ENCODE measurements at regions not wholly inside any gene's neighbourhood (a gene's known extent, or its start where the extent isn't known, plus 50 kb on each side); places are given as distances from the start of the nearest gene placed in this dataset.

DNA sequence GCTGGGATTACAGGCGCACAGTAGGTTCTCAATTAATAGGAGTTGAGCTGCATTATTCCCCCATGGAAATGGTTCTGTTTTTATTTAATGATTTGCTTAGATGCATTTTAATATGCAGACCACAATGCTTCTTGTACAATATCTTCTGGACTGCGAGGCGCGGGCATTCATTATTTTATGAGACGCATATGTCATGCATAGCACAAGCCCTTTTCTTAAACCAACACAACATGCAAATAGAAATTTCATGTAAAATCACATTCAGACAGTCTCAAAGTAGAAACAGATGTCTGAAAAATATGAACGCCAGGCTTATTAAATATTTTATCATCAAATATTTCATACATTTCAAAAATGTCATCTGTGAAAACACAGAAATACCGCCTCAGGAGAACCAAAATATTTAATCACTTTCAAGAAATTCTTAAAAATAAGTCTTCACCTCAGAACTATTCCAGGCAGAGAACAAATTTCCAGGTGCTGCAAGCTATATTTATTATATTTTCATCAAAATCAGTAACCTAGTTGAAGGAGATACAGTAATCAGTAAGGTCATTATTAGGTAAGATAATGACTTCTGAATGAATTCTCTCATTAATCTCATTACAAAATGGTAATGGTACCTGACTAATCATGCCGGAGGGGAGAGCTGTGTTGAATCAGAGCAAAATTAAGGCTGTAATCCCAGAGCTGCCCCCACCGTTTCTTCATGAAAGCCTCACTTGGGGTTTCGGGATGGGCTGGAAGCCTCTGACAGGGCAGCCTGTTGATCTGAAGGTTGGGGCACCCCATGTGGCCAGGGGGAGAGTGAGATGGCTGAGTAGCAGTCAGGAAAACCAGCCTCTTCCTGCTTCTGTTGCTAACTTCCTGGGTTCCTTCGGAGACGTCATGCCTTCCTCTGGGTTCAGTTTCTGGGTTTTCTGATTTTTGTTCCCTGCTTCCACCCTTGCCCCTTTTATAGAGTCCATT lies 133.9 kb upstream of the ZNF618 start:
- no peak overlapping the region for H3K4me3 ChIP-seq (ENCODE audit: low read depth, low read length)
- DNase-seq (ENCODE audit: low read depth) = no peak
- TF ChIP-seq, protein P1, sequence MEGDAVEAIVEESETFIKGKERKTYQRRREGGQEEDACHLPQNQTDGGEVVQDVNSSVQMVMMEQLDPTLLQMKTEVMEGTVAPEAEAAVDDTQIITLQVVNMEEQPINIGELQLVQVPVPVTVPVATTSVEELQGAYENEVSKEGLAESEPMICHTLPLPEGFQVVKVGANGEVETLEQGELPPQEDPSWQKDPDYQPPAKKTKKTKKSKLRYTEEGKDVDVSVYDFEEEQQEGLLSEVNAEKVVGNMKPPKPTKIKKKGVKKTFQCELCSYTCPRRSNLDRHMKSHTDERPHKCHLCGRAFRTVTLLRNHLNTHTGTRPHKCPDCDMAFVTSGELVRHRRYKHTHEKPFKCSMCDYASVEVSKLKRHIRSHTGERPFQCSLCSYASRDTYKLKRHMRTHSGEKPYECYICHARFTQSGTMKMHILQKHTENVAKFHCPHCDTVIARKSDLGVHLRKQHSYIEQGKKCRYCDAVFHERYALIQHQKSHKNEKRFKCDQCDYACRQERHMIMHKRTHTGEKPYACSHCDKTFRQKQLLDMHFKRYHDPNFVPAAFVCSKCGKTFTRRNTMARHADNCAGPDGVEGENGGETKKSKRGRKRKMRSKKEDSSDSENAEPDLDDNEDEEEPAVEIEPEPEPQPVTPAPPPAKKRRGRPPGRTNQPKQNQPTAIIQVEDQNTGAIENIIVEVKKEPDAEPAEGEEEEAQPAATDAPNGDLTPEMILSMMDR (IDR thresholded peaks at IDR 0.05; ENCODE audit: insufficient read depth, low read depth, low read length, missing control alignments) = no peak

DNA sequence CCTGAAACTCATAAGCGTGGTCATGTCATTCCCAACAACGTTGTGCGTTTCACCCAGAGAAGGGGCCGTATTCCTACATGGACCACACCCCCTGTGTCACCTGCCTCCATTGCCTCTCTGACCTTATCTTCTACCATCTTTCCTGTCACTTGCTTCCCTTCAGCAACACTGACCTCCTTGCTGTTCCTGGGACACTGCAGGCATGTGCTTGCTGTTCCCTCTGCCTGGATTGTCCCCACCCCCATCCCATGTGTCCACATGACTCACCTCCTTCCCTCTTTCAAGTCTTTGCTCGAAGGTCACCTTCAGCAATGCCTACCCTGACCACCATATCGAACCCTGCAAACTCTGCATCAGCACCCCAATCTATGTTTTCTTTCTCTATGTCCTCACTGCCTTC lies 133.2 kb upstream of the ZNF618 start:
- DNase-seq (ENCODE audit: low read depth) = no peak
- TF ChIP-seq, protein P1 (IDR thresholded peaks at IDR 0.05; ENCODE audit: insufficient read depth, low read depth, low read length, missing control alignments) = no peak
- H3K4me3 ChIP-seq (ENCODE audit: low read depth, low read length) = no peak overlapping the region

DNA sequence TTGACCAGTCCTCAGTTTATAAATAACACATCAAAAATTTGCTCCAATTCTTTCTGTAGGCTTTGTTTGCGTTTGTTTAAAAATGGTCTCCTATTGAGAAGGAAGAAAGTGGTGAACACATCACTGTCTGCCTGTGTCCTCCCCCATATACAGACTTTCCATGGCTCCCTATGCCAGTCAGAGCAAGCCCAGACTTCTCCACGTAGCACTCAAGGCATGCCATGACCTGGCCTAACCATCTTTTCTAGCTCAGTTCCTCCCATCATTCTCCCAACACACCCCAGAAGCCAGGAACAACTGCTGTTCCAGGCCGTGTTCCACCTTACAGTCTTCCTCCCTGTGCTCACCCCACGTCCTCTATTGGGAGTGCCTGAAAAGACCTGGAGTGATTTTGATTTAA lies 129.6 kb upstream of the ZNF618 start:
- TF ChIP-seq, protein P1 (IDR thresholded peaks at IDR 0.05; ENCODE audit: insufficient read depth, low read depth, low read length, missing control alignments) = no peak
- no peak overlapping the region for H3K4me3 ChIP-seq (ENCODE audit: low read depth, low read length)
- no peak for DNase-seq (ENCODE audit: low read depth)

DNA sequence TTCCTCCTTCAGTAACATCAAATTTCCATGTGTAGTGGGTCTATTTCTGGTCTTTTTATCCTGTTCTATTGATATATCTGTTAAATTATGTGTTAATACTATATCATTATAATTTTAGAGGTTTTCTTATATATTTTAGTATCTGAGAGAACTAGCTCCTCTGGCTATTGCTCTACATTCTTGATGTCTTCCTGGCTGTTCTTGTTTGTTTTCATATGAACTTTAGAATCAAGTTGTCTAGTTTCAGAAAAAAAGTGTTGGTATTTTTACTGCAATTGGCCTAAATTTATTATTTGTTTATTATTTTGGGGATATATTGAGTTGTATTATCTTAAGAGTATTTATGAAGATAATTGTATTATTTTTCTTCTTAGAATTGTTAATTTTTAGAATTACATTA lies 128.0 kb upstream of the ZNF618 start:
- TF ChIP-seq, protein P1 (IDR thresholded peaks at IDR 0.05; ENCODE audit: insufficient read depth, low read depth, low read length, missing control alignments) = no peak
- no peak overlapping the region for H3K4me3 ChIP-seq (ENCODE audit: low read depth, low read length)
- no peak for DNase-seq (ENCODE audit: low read depth)

DNA sequence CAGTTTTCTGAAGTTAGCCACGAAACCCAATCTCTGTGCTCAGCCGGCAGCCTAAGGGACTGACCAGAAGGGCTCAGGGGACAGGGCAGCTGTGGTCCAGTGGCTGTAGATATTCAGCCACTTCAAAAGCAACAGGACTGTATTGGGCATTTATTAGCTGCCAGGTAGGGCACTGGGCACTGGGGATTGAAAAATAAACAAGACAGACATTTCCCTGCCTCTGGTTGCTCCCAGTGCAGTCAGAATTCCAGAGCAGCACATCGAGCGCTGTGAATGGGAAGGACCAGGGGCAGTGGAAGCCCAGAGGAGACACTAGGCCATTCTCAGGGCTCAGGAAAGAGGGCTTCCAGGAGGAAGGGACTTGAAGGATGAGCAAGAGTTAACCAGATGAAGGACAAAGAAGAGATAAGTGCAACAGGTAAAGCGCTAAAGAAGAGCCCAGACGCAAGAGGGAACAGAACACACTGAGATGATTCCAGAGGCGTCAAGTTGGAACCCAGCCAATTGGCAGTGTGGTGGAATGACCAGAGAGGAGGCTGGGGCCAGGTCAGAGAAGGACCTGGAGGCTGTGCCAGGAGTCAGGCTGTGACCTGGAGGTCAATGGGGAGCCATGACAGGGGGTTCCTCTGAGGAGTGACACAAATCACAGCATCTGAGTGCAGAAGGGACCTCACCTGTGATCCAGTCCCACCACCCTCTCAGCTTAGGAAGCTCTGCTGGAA lies 122.5 kb upstream of the ZNF618 start:
- DNase-seq (ENCODE audit: low read depth) = no peak
- TF ChIP-seq, protein P1 (IDR thresholded peaks at IDR 0.05; ENCODE audit: insufficient read depth, low read depth, low read length, missing control alignments) = no peak
- no peak overlapping the region for H3K4me3 ChIP-seq (ENCODE audit: low read depth, low read length)

DNA sequence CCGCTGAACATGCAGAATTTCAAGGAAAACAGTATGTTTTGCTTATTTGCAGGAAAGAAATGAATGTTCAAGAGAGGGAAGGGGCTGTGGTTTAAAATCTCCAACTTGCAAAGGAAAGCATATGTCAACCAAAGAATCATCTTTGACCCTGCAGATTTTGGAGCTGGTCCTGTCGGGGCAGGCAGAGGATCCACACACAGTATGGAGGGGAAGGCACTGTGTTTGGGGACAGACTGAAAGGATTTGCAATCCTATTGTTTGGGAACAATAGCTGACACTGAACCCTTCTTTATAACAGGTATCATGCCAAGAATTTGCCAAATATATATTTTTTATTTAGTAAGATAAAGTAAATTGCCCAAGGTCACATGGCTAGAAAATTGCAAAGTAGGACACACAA lies 121.4 kb upstream of the ZNF618 start:
- DNase-seq (ENCODE audit: low read depth) = no peak
- TF ChIP-seq, protein P1 (IDR thresholded peaks at IDR 0.05; ENCODE audit: insufficient read depth, low read depth, low read length, missing control alignments) = no peak
- no peak overlapping the region for H3K4me3 ChIP-seq (ENCODE audit: low read depth, low read length)

All from GM12865 (cell line).